ENCODE measurements at regions not wholly inside any gene's neighbourhood (a gene's known extent, or its start where the extent isn't known, plus 50 kb on each side); places are given as distances from the start of the nearest gene placed in this dataset.
A peak's percentile ranks its signal among the peaks of the same experiment; 100 is the strongest.

DNA sequence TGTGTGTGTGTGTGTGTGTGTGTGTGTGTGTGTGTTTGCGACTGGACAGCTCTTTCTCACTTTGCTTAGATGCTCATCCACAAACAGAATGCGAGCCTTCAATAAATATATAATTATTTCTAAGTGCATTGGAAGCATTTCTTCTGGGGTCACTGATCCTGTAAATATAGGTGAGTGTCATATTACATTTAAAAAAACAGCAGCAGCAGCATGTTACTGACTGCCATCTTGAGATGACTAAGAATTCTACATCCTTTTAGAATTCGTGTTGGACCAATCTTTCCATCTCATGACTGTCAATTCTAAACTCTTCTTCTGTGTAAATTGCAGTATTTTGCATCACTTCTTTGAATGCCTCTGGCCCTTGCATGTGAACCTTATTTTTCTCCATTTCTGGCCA lies 238.0 kb upstream of the DDI1 start:
- Histone ChIP-seq H3K27ac (no peak overlapping the region), H3K27me3 (no peaks in the 10 kb centered on the region), H3K4me3 (no peak overlapping the region), H3K9me3 (no peaks in the 10 kb centered on the region), H3K4me1 (no peaks in the 10 kb centered on the region), H3K36me3 (no peaks in the 10 kb centered on the region)
- TF ChIP-seq, protein P1, sequence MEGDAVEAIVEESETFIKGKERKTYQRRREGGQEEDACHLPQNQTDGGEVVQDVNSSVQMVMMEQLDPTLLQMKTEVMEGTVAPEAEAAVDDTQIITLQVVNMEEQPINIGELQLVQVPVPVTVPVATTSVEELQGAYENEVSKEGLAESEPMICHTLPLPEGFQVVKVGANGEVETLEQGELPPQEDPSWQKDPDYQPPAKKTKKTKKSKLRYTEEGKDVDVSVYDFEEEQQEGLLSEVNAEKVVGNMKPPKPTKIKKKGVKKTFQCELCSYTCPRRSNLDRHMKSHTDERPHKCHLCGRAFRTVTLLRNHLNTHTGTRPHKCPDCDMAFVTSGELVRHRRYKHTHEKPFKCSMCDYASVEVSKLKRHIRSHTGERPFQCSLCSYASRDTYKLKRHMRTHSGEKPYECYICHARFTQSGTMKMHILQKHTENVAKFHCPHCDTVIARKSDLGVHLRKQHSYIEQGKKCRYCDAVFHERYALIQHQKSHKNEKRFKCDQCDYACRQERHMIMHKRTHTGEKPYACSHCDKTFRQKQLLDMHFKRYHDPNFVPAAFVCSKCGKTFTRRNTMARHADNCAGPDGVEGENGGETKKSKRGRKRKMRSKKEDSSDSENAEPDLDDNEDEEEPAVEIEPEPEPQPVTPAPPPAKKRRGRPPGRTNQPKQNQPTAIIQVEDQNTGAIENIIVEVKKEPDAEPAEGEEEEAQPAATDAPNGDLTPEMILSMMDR (IDR thresholded peaks at IDR 0.05), result no peak
- ATAC-seq (no peak), DNase-seq (no peak)
- intact Hi-C loops (cut with DNase I), result no loop called here

DNA sequence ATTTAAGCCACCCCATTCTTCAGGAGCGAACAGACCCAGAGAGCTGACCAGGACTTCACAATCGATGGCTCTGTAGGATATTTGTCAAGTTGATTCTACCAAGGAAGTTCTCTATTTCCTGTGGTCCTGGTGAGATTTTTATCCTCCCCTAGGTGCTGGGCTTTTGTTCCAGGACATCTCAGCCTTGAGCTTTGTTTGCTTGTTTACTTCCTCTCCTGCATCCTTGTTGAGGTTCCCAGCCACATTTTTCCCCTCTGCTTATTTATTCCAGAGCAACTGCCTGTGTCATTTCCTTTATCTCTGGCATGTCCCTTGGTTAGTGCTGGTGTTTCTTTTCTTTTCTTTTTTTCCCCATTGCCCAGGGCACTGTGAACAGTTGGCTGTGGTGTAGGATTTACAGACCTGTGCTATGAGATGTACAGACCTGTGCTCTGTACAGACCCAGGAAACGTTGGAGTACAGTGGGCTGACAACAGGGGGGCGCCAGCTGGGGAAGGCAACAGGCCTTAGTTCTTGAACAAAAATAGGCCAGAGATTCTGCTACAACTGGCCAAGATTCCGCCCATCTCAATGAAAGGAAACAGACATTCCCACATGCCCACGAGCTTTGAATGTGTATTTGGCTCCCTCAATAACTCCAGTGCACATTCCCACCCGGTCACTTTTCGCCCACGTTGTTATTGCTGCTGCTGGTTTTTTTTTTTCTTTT lies 235.9 kb upstream of the DDI1 start:
- Histone ChIP-seq H3K27me3 (no peaks in the 10 kb centered on the region), H3K4me1 (no peaks in the 10 kb centered on the region), H3K27ac (no peak overlapping the region), H3K36me3 (no peaks in the 10 kb centered on the region), H3K4me3 (no peak overlapping the region), H3K9me3 (no peaks in the 10 kb centered on the region)
- TF ChIP-seq, protein P1 (IDR thresholded peaks at IDR 0.05), result no peak
- DNase-seq (no peak), ATAC-seq (no peak)
- intact Hi-C loops (cut with DNase I), result no loop called here

DNA sequence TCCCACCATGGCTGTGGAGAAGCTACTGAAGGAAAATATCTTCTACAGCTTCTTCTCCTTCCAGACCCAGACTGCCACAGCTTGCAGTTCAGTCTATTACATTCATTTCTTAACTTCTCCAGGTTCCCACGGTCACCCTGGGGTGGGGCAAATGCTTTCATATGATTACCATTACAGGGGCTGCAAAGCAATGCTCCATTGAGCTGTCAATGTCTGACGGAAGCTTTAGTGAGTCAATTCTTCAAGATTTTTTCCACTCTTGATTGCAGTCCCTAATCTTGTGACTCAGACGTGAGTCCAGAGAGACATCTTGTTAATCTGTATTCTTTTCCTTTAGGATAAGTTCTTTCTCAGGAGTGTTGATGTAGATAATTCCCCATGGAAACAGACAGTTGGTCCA lies 233.4 kb upstream of the DDI1 start:
- TF ChIP-seq, protein P1 (IDR thresholded peaks at IDR 0.05), result no peak
- DNase-seq, result no peak
- H3K36me3 ChIP-seq, result no peaks in the 10 kb centered on the region
- H3K27me3 ChIP-seq, result no peaks in the 10 kb centered on the region
- ATAC-seq, result no peak
- no peaks in the 10 kb centered on the region for H3K9me3 ChIP-seq
- intact Hi-C loops (cut with DNase I), result no loop called here
- H3K4me1 ChIP-seq, result no peaks in the 10 kb centered on the region
- H3K4me3 ChIP-seq, result no peak overlapping the region
- H3K27ac ChIP-seq, result no peak overlapping the region

DNA sequence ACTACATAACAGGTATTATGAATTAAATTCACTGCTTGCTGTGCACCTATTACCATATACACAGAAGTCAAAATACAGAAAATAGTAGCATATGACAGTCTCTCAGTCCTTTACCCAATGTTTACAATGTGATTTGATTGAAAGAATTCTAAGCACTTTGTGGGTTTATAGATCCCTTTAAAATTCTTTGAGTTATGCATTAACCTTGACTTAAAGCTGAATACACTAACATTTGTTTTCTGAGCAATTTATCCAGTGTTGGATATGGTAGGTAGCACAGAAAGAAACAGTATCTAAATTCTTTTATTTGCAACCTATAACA lies 230.8 kb upstream of the DDI1 start:
- Histone ChIP-seq H3K27me3 (no peaks in the 10 kb centered on the region), H3K4me1 (no peaks in the 10 kb centered on the region), H3K27ac (no peak overlapping the region), H3K4me3 (no peak overlapping the region), H3K9me3 (no peaks in the 10 kb centered on the region), H3K36me3 (no peaks in the 10 kb centered on the region)
- DNase-seq (no peak), ATAC-seq (peak; percentile 9)
- intact Hi-C loops (cut with DNase I), result no loop called here
- TF ChIP-seq, protein P1 (IDR thresholded peaks at IDR 0.05), result no peak

DNA sequence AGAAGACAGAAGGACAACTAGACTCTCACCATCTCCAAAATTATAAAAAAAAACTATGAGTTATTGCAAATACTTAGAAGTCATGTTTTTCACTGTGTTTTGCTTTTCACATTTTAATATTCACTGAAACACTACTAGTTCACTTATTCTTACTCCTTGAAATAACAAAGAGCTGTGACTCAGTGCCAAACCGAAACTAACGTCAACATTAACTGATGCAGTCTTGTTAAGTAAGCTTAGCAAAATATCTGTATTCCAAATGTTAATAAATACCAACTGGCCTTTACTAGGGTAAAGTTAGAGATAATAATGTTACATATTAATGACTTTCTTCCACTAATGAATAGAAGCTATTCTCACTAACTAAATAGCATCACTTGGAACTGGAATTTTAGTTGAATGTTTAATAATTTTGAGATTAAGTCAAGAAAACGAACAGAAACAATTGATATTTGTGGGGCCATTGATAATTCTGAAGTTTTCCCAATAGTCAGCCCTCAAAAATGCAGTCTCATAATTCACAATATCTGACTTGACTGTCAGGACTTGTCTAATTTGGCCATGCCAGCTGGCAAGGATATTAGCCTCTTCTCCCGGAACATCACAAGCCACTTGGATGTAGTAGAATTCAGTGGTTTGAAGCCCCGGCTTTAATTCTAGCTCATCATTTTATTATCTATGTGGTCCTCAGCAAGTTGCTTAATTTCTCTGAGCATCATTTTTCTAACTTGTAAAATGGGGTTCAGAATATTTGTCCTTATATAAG lies 230.1 kb upstream of the DDI1 start:
- TF ChIP-seq, protein P1 (IDR thresholded peaks at IDR 0.05), result no peak
- intact Hi-C loops (cut with DNase I), result no loop called here

More for the DNA sequence above, 230.1 kb upstream of the DDI1 start:
- DNase-seq (peak in 1 of 4 donors; percentile 15), ATAC-seq (peak; percentile 75)
- Histone ChIP-seq H3K36me3 (no peaks in the 10 kb centered on the region), H3K9me3 (no peaks in the 10 kb centered on the region), H3K27me3 (no peaks in the 10 kb centered on the region), H3K27ac (no peak overlapping the region), H3K4me1 (no peaks in the 10 kb centered on the region), H3K4me3 (no peak overlapping the region)
